ENCODE measurements at regions not wholly inside any gene's neighbourhood (a gene's known extent, or its start where the extent isn't known, plus 50 kb on each side); places are given as distances from the start of the nearest gene placed in this dataset.

DNA sequence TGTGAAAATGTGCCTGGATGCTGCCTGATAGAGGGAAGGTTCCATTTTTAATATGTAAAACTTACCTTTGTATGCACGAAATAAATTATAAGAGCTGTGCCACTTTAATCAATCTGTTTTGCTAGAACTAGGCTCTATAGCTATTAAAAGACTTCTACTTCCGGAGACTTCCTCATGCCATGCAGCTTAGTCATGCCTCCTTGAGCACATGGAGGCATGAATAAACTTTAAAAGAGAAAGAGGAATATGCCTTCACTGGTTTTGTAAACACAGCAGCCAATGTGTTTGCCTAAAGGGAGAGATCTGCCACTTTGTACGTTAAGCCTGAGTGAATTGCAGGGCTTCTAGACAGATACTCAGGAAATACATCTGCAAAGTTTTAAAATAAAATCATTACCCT, 604.6 kb downstream of the LRRIQ3 start:
- H3K9ac ChIP-seq (ENCODE audit: low read depth, low read length) = no peak overlapping the region

DNA sequence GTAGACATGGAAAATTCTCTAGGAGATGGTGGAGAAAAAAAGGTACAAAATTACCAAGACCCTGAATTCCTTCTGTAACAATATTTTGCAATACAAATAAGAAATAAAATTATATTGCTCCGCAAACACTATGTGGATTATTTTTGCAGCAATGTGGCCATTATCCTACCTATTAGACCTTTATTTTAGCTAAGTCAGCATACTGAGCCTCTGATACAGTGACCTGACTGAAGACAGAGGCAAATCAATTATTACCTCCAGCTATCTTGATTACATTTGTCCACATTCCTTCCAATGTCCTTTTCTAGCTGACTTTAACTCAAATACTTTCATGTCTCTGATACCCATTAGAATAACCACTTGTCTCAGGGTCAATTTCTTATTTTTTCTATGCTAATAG, 610.9 kb downstream of the LRRIQ3 start:
- no peaks in the 10 kb centered on the region for H3K4me1 ChIP-seq (ENCODE audit: control insufficient read depth, insufficient read depth, low read length)
- no peaks in the 10 kb centered on the region for H3K9me3 ChIP-seq (replicated peaks; ENCODE audit: low read length)
- no peaks in the 10 kb centered on the region for H3K27me3 ChIP-seq (ENCODE audit: control insufficient read depth, insufficient read depth, low read length)
- H3K4me3 ChIP-seq (ENCODE audit: low read length) = no peak overlapping the region
- H3K9ac ChIP-seq (ENCODE audit: low read depth, low read length) = no peak overlapping the region
- H3K4me2 ChIP-seq (ENCODE audit: low read length) = no peak overlapping the region
- no peaks in the 10 kb centered on the region for H3K36me3 ChIP-seq (ENCODE audit: insufficient read depth, low read length)

More for the DNA sequence above, 604.6 kb downstream of the LRRIQ3 start:
- Histone ChIP-seq H3K9me3 (replicated peaks; ENCODE audit: low read length) (no peaks in the 10 kb centered on the region), H3K4me3 (ENCODE audit: low read length) (no peak overlapping the region), H3K4me2 (ENCODE audit: low read length) (no peak overlapping the region), H3K27me3 (ENCODE audit: control insufficient read depth, insufficient read depth, low read length) (no peaks in the 10 kb centered on the region), H3K4me1 (ENCODE audit: control insufficient read depth, insufficient read depth, low read length) (no peaks in the 10 kb centered on the region), H3K36me3 (ENCODE audit: insufficient read depth, low read length) (no peaks in the 10 kb centered on the region)

DNA sequence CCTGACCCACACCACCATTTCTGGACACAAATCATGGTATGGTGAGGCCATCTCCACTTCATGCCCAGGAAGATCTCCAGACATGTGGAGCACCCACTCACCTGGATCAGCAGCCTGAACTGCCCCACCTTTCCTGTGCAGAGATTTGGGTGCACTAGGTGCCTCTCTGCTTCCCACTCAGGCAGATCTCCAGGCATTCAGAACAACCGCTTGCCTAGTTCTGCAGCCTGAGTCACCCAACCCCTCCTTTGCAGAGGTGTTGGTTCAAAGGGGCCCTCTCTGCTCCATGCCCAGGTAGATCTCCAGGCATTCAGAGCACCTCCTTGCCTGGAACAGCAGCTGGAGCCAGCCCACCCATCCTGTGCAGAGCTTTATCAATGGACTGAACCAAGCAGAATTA, 620.8 kb downstream of the LRRIQ3 start:
- peaks cover 11% of the 10 kb centered on the region for H3K9me3 ChIP-seq (replicated peaks; ENCODE audit: low read length)
- H3K36me3 ChIP-seq (ENCODE audit: insufficient read depth, low read length) = no peaks in the 10 kb centered on the region
- no peak overlapping the region for H3K4me3 ChIP-seq (ENCODE audit: low read length)
- H3K4me2 ChIP-seq (ENCODE audit: low read length) = no peak overlapping the region
- H3K27me3 ChIP-seq (ENCODE audit: control insufficient read depth, insufficient read depth, low read length) = no peaks in the 10 kb centered on the region
- no peaks in the 10 kb centered on the region for H3K4me1 ChIP-seq (ENCODE audit: control insufficient read depth, insufficient read depth, low read length)
- no peak overlapping the region for H3K9ac ChIP-seq (ENCODE audit: low read depth, low read length)

DNA sequence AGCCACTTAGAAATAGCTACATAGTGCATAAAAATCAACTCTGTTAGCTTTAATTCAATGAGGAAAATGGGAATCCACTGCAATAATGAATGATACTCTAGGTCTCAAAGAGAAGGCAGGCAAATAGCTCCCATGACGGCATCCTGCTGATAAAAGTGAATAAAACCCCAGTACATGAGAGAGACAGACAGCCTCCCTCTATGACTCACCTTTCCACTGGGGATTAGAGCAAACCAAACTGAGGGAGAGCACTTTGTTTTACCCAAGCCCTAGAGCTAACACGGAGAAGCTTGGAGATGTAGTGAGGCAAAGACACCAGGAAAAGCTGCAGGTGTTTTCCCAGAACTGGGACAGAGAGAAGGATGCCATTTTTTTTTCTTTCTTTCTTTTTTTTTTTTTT, 621.9 kb downstream of the LRRIQ3 start:
- peaks cover 11% of the 10 kb centered on the region for H3K9me3 ChIP-seq (replicated peaks; ENCODE audit: low read length)
- H3K4me1 ChIP-seq (ENCODE audit: control insufficient read depth, insufficient read depth, low read length) = no peaks in the 10 kb centered on the region
- H3K27me3 ChIP-seq (ENCODE audit: control insufficient read depth, insufficient read depth, low read length) = no peaks in the 10 kb centered on the region
- H3K36me3 ChIP-seq (ENCODE audit: insufficient read depth, low read length) = no peaks in the 10 kb centered on the region
- H3K4me3 ChIP-seq (ENCODE audit: low read length) = no peak overlapping the region
- no peak overlapping the region for H3K4me2 ChIP-seq (ENCODE audit: low read length)
- no peak overlapping the region for H3K9ac ChIP-seq (ENCODE audit: low read depth, low read length)

DNA sequence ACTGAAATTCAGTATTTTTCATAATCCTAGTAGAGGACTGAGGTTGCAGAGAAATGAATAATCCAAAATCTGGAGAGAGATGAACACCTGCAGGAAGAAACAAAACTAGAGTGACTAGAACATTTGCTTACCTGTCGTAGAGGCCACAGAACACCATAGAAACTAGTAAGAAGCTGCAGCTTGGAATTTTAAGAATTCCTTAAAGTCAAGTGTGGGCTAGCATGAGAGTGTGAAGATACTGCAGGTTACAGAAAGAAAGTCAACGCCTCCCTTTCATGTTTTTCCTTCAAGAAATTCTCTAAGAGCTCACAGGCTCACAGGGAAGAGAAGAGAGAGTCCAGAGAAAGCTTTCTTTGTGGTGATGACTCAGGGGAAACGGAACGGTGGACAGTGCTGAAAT, 633.7 kb downstream of the LRRIQ3 start:
- Histone ChIP-seq H3K36me3 (ENCODE audit: insufficient read depth, low read length) (no peaks in the 10 kb centered on the region), H3K4me3 (ENCODE audit: low read length) (no peak overlapping the region), H3K9ac (ENCODE audit: low read depth, low read length) (no peak overlapping the region), H3K4me2 (ENCODE audit: low read length) (no peak overlapping the region), H3K4me1 (ENCODE audit: control insufficient read depth, insufficient read depth, low read length) (no peaks in the 10 kb centered on the region), H3K9me3 (replicated peaks; ENCODE audit: low read length) (peaks cover 2% of the 10 kb centered on the region), H3K27me3 (ENCODE audit: control insufficient read depth, insufficient read depth, low read length) (no peaks in the 10 kb centered on the region)

DNA sequence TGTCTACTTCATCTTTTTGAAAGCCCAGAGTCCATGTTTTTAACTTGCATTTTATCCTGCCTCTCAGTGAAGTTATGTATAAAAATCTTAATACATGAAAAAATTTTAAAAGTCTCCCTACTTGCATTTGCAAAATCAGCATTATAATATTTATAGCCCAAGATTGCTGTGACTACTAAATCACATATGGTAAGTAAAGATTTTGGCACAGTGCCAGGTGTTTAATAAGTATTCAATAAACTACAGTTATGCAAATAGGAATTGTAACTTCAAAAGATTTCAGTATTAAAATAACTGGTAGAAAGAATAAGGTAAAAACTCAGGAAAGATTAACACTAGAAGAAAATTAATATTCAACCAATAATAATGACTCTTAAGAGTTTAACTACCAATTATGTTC, 641.7 kb downstream of the LRRIQ3 start:
- H3K36me3 ChIP-seq (ENCODE audit: insufficient read depth, low read length) = no peaks in the 10 kb centered on the region
- H3K9ac ChIP-seq (ENCODE audit: low read depth, low read length) = no peak overlapping the region

DNA sequence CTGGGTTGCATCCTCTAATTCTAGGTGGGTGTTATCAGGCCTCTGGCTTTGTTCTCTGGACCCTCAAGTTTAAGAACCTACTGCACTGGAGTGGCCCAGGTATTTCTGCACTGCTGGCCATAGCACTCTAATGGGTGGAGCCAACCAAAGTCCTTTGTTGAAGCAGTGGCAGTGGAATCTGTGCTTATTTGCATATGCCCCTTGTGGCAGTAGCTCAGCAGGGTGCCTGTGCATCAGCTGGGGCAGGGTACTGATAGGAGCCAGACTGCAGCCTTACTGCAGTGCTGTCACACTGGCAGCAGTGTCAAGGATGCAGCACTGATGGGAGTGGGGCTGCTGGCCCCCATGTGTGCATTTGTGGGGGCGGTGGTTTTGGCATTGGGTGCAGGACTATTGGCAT, 660.6 kb downstream of the LRRIQ3 start:
- Histone ChIP-seq H3K4me2 (ENCODE audit: low read length) (no peak overlapping the region), H3K9ac (ENCODE audit: low read depth, low read length) (no peak overlapping the region), H3K9me3 (replicated peaks; ENCODE audit: low read length) (peaks cover 7% of the 10 kb centered on the region), H3K27me3 (ENCODE audit: control insufficient read depth, insufficient read depth, low read length) (no peaks in the 10 kb centered on the region), H3K4me3 (ENCODE audit: low read length) (no peak overlapping the region), H3K36me3 (ENCODE audit: insufficient read depth, low read length) (no peaks in the 10 kb centered on the region), H3K4me1 (ENCODE audit: control insufficient read depth, insufficient read depth, low read length) (no peaks in the 10 kb centered on the region)

More for the DNA sequence above, 641.7 kb downstream of the LRRIQ3 start:
- Histone ChIP-seq H3K9me3 (replicated peaks; ENCODE audit: low read length) (peaks cover 2% of the 10 kb centered on the region), H3K4me2 (ENCODE audit: low read length) (no peak overlapping the region), H3K4me3 (ENCODE audit: low read length) (no peak overlapping the region), H3K4me1 (ENCODE audit: control insufficient read depth, insufficient read depth, low read length) (no peaks in the 10 kb centered on the region), H3K27me3 (ENCODE audit: control insufficient read depth, insufficient read depth, low read length) (no peaks in the 10 kb centered on the region)

DNA sequence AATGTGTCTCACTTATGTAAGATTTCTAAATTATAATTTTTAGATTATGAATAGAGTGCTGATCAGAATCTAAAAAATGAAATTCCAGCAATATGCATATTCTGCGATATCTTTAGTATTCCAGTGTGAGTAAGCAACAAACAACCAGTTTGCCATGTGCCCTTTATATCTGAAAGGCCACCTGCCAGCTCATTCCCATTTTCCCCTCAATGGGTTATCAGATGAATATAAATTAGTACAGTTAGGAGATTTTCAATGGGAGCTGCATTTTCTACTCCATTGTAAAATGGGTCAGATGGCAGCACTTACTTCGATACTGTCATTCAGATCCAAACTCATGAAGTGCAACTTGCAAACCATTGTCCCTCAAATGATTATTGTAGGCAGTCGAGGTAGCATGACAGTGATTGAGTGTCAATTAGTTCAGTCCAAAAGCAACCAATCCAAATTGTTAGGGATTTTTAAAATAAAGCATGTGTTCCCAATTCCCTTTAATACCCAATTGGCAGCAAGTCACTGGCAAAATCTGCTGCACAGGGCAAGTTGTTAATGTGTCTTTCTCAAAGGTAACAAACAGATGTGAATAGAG, 680.3 kb downstream of the LRRIQ3 start:
- Histone ChIP-seq H3K36me3 (ENCODE audit: insufficient read depth, low read length) (no peaks in the 10 kb centered on the region), H3K9ac (ENCODE audit: low read depth, low read length) (no peak overlapping the region), H3K4me3 (ENCODE audit: low read length) (no peak overlapping the region), H3K4me1 (ENCODE audit: control insufficient read depth, insufficient read depth, low read length) (no peaks in the 10 kb centered on the region), H3K9me3 (replicated peaks; ENCODE audit: low read length) (no peaks in the 10 kb centered on the region), H3K4me2 (ENCODE audit: low read length) (no peak overlapping the region), H3K27me3 (ENCODE audit: control insufficient read depth, insufficient read depth, low read length) (no peaks in the 10 kb centered on the region)

DNA sequence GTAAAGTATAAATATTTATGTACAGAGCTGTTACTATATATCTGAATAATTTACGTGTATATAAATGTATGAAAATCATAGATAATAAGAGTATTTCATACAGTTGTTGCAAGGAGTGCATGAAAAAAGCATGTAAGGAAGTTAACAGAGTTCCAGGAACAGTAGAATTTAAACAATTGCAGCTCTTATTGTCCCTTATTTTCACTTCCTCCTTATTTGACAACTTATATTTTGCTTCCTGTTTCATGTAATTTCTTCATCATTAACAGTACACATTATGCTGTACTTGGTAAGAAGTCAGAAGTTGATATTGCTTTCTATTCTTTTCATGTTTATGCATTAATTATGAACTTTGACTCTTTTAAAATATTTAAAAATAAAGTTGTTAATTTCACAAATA, 681.5 kb downstream of the LRRIQ3 start:
- Histone ChIP-seq H3K9me3 (replicated peaks; ENCODE audit: low read length) (no peaks in the 10 kb centered on the region), H3K9ac (ENCODE audit: low read depth, low read length) (no peak overlapping the region), H3K4me2 (ENCODE audit: low read length) (no peak overlapping the region), H3K4me1 (ENCODE audit: control insufficient read depth, insufficient read depth, low read length) (no peaks in the 10 kb centered on the region), H3K4me3 (ENCODE audit: low read length) (no peak overlapping the region), H3K27me3 (ENCODE audit: control insufficient read depth, insufficient read depth, low read length) (no peaks in the 10 kb centered on the region), H3K36me3 (ENCODE audit: insufficient read depth, low read length) (no peaks in the 10 kb centered on the region)

DNA sequence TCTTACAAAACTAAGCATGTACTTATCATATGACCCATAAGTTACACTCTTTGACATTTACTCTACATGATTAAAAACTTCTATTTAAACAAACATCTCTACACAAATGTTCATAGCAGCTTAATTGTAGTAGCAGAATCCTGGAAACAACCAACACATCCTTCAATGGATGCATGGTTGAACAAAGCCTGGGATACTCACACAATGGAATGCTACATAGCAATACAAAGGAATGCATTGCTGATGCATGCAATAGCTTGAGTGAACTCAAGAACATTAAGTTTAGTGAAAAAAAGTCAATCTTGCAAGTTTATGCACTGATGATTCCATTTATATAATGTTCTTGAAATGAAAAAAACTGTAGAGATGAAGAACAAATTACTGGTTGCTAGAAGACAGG, 686.9 kb downstream of the LRRIQ3 start:
- Histone ChIP-seq H3K4me1 (ENCODE audit: control insufficient read depth, insufficient read depth, low read length) (no peaks in the 10 kb centered on the region), H3K4me3 (ENCODE audit: low read length) (no peak overlapping the region), H3K27me3 (ENCODE audit: control insufficient read depth, insufficient read depth, low read length) (no peaks in the 10 kb centered on the region), H3K4me2 (ENCODE audit: low read length) (no peak overlapping the region), H3K9me3 (replicated peaks; ENCODE audit: low read length) (no peaks in the 10 kb centered on the region), H3K36me3 (ENCODE audit: insufficient read depth, low read length) (no peaks in the 10 kb centered on the region), H3K9ac (ENCODE audit: low read depth, low read length) (no peak overlapping the region)

DNA sequence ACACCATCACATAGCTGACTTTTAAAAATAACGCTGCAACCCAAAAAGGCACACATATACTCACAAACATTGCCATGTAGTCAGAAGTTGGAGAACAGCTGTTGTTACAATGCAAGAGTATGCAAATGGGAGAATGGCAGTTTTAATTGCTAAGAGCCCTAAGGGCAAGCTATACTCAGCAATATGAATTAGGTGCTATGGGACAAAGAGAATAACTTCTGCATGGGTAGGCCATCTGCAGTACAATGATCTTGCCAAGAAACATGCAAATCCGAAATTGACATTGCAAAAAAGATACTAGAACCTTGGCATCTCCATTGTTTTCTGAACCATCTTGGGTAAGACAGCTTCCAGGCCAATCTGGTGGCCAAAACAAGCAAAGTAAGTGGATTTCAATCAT, 697.8 kb downstream of the LRRIQ3 start:
- H3K36me3 ChIP-seq (ENCODE audit: insufficient read depth, low read length) = no peaks in the 10 kb centered on the region
- H3K4me2 ChIP-seq (ENCODE audit: low read length) = no peak overlapping the region
- no peak overlapping the region for H3K4me3 ChIP-seq (ENCODE audit: low read length)
- H3K27me3 ChIP-seq (ENCODE audit: control insufficient read depth, insufficient read depth, low read length) = no peaks in the 10 kb centered on the region
- no peaks in the 10 kb centered on the region for H3K9me3 ChIP-seq (replicated peaks; ENCODE audit: low read length)
- no peaks in the 10 kb centered on the region for H3K4me1 ChIP-seq (ENCODE audit: control insufficient read depth, insufficient read depth, low read length)
- no peak overlapping the region for H3K9ac ChIP-seq (ENCODE audit: low read depth, low read length)

DNA sequence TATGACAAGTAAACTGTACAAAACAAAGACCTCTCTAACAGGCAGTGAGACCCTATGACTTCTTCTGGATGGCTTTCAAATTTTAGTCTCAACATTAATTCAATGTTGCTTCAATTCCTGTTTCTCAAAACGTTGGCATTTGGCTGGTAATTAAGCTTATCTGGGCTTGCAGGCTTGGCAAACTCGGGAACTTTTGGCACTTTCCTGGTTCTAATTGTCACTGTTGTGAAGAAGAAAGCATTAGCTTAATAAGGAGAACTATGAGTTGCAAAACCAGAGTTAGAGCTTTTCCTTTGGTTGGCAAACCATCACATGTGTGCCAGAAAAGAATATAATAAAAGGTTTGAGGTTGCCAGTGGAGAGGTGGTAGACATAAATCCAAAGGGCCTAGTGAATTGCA, 698.3 kb downstream of the LRRIQ3 start:
- Histone ChIP-seq H3K9ac (ENCODE audit: low read depth, low read length) (no peak overlapping the region), H3K27me3 (ENCODE audit: control insufficient read depth, insufficient read depth, low read length) (no peaks in the 10 kb centered on the region), H3K4me1 (ENCODE audit: control insufficient read depth, insufficient read depth, low read length) (no peaks in the 10 kb centered on the region), H3K9me3 (replicated peaks; ENCODE audit: low read length) (no peaks in the 10 kb centered on the region), H3K4me3 (ENCODE audit: low read length) (no peak overlapping the region), H3K4me2 (ENCODE audit: low read length) (no peak overlapping the region), H3K36me3 (ENCODE audit: insufficient read depth, low read length) (no peaks in the 10 kb centered on the region)
